Neural progenitor cell (in vitro differentiated cells): ENCODE measurements at regions not wholly inside any gene's neighbourhood (a gene's known extent, or its start where the extent isn't known, plus 50 kb on each side); places are given as distances from the start of the nearest gene placed in this dataset.

Experiments used
- EZH2 ChIP-seq: fragments of 200-600 bp; sonication (generic); IDR thresholded peaks from 2 replicates; pipeline ENCODE4 v1.6.1; 2017; ENCODE audit warnings: antibody characterized with exemption, mild to moderate bottlenecking, moderate library complexity
- TF ChIP-seq, protein P1 (sequence below): fragments of 200-600 bp; sonication (generic); IDR thresholded peaks from 2 replicates; pipeline ENCODE4 v1.5.1; 2017; ENCODE audit warnings: antibody characterized with exemption, mild to moderate bottlenecking

GRCh38 chr14:42011221-42011620, 404.5 kb downstream of the LRFN5 start:
- TF ChIP-seq, protein P1, sequence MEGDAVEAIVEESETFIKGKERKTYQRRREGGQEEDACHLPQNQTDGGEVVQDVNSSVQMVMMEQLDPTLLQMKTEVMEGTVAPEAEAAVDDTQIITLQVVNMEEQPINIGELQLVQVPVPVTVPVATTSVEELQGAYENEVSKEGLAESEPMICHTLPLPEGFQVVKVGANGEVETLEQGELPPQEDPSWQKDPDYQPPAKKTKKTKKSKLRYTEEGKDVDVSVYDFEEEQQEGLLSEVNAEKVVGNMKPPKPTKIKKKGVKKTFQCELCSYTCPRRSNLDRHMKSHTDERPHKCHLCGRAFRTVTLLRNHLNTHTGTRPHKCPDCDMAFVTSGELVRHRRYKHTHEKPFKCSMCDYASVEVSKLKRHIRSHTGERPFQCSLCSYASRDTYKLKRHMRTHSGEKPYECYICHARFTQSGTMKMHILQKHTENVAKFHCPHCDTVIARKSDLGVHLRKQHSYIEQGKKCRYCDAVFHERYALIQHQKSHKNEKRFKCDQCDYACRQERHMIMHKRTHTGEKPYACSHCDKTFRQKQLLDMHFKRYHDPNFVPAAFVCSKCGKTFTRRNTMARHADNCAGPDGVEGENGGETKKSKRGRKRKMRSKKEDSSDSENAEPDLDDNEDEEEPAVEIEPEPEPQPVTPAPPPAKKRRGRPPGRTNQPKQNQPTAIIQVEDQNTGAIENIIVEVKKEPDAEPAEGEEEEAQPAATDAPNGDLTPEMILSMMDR: no peak
- TF ChIP-seq EZH2: no peak
